GM06990 (cell line): ENCODE measurements at regions not wholly inside any gene's neighbourhood (a gene's known extent, or its start where the extent isn't known, plus 50 kb on each side); places are given as distances from the start of the nearest gene placed in this dataset.

Experiments used
- DNase-seq: peaks from one replicate; pipeline ENCODE4 v3.0.0-alpha.2; 2011; ENCODE audit not compliant: insufficient read length; ENCODE audit errors: extremely low read depth
- H3K27me3 ChIP-seq: replicated peaks from 2 replicates; pipeline ENCODE4 v1.6.0; 2011; ENCODE audit warnings: low read length; ENCODE audit not compliant: control insufficient read depth, insufficient read depth
- H3K36me3 ChIP-seq: 2 replicates; pipeline ENCODE4 v1.5.1; 2011; ENCODE audit warnings: low read length; ENCODE audit not compliant: control insufficient read depth, insufficient read depth
- H3K4me3 ChIP-seq: replicated peaks from 2 replicates; pipeline ENCODE4 v1.5.1; 2011; ENCODE audit warnings: low read depth, mild to moderate bottlenecking, control low read depth, low read length
- TF ChIP-seq, protein P1 (sequence below): IDR thresholded peaks from 2 replicates; pipeline ENCODE4 v1.5.1; 2011; ENCODE audit warnings: low read length, control low read depth, mild to moderate bottlenecking, inconsistent platforms; ENCODE audit not compliant: insufficient read depth, poor library complexity, severe bottlenecking

DNA sequence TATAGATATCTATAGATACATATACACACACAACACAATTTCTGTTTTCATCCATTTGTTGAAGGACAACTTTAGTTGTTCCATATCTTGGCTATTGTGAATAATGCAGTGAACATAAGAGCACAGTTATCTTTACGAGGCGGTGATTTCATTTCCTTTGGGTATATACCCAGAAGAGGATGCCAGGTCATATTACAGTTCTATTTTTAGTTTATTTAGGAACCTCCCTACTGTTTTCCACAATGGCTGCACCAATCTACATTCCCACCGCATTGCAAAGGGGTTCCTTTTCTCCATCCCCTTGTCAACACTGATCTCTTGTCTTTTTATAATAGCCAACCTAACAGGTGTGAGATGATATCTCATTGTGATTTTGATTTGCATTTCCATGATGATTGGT, 143.4 kb upstream of the ARHGAP5 start:
- H3K4me3 ChIP-seq: no peak overlapping the region
- TF ChIP-seq, protein P1, sequence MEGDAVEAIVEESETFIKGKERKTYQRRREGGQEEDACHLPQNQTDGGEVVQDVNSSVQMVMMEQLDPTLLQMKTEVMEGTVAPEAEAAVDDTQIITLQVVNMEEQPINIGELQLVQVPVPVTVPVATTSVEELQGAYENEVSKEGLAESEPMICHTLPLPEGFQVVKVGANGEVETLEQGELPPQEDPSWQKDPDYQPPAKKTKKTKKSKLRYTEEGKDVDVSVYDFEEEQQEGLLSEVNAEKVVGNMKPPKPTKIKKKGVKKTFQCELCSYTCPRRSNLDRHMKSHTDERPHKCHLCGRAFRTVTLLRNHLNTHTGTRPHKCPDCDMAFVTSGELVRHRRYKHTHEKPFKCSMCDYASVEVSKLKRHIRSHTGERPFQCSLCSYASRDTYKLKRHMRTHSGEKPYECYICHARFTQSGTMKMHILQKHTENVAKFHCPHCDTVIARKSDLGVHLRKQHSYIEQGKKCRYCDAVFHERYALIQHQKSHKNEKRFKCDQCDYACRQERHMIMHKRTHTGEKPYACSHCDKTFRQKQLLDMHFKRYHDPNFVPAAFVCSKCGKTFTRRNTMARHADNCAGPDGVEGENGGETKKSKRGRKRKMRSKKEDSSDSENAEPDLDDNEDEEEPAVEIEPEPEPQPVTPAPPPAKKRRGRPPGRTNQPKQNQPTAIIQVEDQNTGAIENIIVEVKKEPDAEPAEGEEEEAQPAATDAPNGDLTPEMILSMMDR: no peak
- no peaks in the 10 kb centered on the region for H3K36me3 ChIP-seq
- no peaks in the 10 kb centered on the region for H3K27me3 ChIP-seq
- DNase-seq: no peak

GRCh38 chr14:31934767-31935266, 142.3 kb upstream of the ARHGAP5 start:
- no peak for DNase-seq
- TF ChIP-seq, protein P1: peak; percentile 14
- H3K4me3 ChIP-seq: no peak overlapping the region

DNA sequence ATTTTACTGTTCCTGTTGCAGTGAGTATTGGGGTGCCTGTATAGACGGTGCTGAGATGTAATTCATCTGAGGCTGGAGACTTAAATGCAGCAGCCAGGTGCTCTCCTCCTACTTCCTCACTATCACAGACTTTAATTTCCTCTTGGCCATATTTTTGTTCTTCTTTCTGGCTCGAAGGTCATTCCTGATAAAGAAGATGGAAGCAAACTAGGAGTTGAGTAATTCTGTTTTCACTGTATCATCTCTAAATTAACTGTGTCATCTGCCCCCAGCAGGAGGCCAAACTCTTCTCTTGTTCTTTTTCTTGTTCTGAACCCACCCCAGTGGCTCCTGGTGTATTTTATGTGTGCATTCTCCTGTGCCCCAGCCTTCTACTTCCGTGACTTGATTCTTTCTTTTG, 141.7 kb upstream of the ARHGAP5 start:
- Histone ChIP-seq H3K4me3 (no peak overlapping the region), H3K36me3 (no peaks in the 10 kb centered on the region), H3K27me3 (no peaks in the 10 kb centered on the region)
- TF ChIP-seq, protein P1: no peak
- DNase-seq: no peak

More at GRCh38 chr14:31934767-31935266, 142.3 kb upstream of the ARHGAP5 start:
- H3K27me3 ChIP-seq: no peaks in the 10 kb centered on the region
- H3K36me3 ChIP-seq: no peaks in the 10 kb centered on the region

GRCh38 chr14:31936115-31936514, 141.0 kb upstream of the ARHGAP5 start:
- no peaks in the 10 kb centered on the region for H3K36me3 ChIP-seq
- DNase-seq: no peak
- H3K27me3 ChIP-seq: no peaks in the 10 kb centered on the region
- TF ChIP-seq, protein P1: no peak
- no peak overlapping the region for H3K4me3 ChIP-seq

GRCh38 chr14:31937730-31938346, 139.3 kb upstream of the ARHGAP5 start:
- Histone ChIP-seq H3K27me3 (no peaks in the 10 kb centered on the region; the same call in 1 of the 2 replicates), H3K4me3 (no peak overlapping the region), H3K36me3 (no peaks in the 10 kb centered on the region)
- TF ChIP-seq, protein P1: no peak
- DNase-seq: peak; percentile 47
